GM10266 (cell line): ENCODE measurements at regions not wholly inside any gene's neighbourhood (a gene's known extent, or its start where the extent isn't known, plus 50 kb on each side); places are given as distances from the start of the nearest gene placed in this dataset.

Experiments used
- DNase-seq: peaks from one replicate; pipeline ENCODE4 v3.0.0; 2012; ENCODE audit errors: extremely low spot score
- TF ChIP-seq, protein P1 (sequence below): IDR thresholded peaks from 2 replicates; pipeline ENCODE4 v1.5.1; 2012; ENCODE audit warnings: mild to moderate bottlenecking, low read depth; ENCODE audit not compliant: control insufficient read depth, insufficient read depth; ENCODE audit errors: missing control alignments

DNA sequence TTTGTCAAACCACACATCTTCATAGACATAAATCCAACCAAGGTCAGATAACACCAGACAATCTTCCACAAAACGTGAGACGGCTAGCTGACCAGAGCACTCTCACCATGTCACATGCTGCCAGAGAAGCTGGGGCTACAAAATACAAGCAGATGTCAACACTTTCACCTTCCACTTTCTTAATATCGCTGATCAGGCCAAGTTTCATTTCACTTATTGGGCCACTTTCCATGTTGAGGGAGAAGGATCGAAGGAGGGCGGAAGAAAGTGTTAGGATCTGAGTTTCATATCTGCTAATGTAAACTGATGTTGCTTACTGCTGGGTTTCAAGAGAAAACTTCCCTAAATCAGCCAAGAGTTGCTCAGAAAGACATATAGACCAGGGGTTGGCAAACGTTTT is 177.0 kb upstream of the PRDM1 start:
- TF ChIP-seq, protein P1, sequence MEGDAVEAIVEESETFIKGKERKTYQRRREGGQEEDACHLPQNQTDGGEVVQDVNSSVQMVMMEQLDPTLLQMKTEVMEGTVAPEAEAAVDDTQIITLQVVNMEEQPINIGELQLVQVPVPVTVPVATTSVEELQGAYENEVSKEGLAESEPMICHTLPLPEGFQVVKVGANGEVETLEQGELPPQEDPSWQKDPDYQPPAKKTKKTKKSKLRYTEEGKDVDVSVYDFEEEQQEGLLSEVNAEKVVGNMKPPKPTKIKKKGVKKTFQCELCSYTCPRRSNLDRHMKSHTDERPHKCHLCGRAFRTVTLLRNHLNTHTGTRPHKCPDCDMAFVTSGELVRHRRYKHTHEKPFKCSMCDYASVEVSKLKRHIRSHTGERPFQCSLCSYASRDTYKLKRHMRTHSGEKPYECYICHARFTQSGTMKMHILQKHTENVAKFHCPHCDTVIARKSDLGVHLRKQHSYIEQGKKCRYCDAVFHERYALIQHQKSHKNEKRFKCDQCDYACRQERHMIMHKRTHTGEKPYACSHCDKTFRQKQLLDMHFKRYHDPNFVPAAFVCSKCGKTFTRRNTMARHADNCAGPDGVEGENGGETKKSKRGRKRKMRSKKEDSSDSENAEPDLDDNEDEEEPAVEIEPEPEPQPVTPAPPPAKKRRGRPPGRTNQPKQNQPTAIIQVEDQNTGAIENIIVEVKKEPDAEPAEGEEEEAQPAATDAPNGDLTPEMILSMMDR, result no peak
- no peak for DNase-seq

- TF ChIP-seq, protein P1, result no peak
- no peak for DNase-seq
Observed at GRCh38 chr6:105907991-105908390, 178.1 kb upstream of the PRDM1 start.

DNA sequence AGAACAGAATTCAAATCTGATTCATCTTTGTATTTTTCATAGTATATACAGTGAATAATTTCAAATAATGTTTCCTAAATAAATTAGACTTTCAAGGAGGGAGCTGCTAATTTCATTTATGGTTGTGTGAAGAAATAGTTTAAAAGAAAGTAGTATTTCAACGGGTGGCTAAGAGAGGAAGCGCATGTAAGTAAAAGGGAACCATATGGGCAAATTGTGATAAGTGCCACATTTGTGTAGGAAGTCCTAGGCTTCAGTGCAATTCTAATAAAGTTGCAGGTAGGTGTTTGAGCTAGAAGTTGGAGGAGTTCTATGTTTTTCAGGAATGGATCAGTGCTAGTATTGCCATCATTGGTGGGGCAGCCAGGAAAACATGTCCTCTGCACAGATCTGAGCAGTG is 178.8 kb upstream of the PRDM1 start:
- TF ChIP-seq, protein P1, result no peak
- no peak for DNase-seq

GRCh38 chr6:105902401-105903031 is 183.6 kb upstream of the PRDM1 start:
- TF ChIP-seq, protein P1, result no peak
- no peak for DNase-seq

- TF ChIP-seq, protein P1, result no peak
- DNase-seq, result no peak
Observed at GRCh38 chr6:105901583-105901982, 184.6 kb upstream of the PRDM1 start.

- TF ChIP-seq, protein P1, result no peak
- no peak for DNase-seq
Observed at GRCh38 chr6:105900125-105900937, 185.8 kb upstream of the PRDM1 start.

DNA sequence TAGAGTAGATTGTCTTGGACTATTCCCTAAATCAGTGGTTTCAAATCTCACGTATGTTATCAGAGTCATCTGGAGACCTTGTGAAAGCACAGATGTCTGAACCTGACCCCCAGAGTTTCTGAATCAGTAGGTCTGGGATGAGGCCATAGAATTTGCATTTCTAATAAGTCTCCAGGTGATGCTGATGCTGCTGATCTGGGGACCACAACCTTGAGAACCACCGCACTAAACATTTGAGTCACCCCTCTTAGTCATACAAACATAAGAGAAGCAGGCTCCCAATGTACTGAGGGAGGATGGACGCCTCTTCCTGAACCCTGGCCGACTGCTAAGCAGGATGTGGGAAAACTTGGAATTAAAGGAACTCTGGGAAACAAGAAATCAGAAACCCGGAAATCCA is 187.8 kb upstream of the PRDM1 start:
- TF ChIP-seq, protein P1, result no peak
- no peak for DNase-seq
